ENCODE measurements at regions not wholly inside any gene's neighbourhood (a gene's known extent, or its start where the extent isn't known, plus 50 kb on each side); places are given as distances from the start of the nearest gene placed in this dataset.
A peak's percentile ranks its signal among the peaks of the same experiment; 100 is the strongest.

DNA sequence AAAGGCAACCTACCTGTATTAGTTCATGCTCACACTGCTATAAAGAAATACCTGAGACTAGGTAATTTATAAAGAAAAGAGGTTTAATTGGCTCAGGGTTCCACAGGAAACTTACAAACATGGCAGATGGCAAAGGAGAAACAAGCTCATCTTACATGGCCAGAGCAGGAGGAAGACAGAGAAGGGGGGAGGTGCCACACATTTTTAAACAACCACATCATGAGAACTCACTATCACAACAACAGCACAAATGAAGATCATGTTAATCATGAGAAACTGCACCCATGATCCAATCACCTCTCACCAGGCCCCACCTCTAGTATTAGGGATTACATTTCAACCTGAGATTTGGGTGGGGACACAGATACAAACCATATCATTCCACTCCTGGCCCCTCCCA lies 90.6 kb upstream of the KCTD3 start:
- TF ChIP-seq RFX5 (IDR thresholded peaks at IDR 0.05; ENCODE audit: low read depth, low read length) (no peak), MXI1 (IDR thresholded peaks at IDR 0.05; ENCODE audit: borderline replicate concordance, low read depth, low read length) (no peak), SMC3 (IDR thresholded peaks at IDR 0.05; ENCODE audit: low read depth, low read length) (no peak), CEBPB (IDR thresholded peaks at IDR 0.05; ENCODE audit: low read depth, low read length) (no peak), NFE2L2 (IDR thresholded peaks at IDR 0.05; ENCODE audit: low read depth, low read length) (no peak), FOS (IDR thresholded peaks at IDR 0.05; ENCODE audit: low read depth, low read length) (no peak), CHD1 (IDR thresholded peaks at IDR 0.05; ENCODE audit: low read depth, low read length) (no peak), BHLHE40 (IDR thresholded peaks at IDR 0.05; ENCODE audit: low read depth, low read length) (no peak)
- Histone ChIP-seq H3K9me1 (ENCODE audit: insufficient read depth, low read length) (no peaks in the 10 kb centered on the region), H4K5ac (ENCODE audit: low read depth, low read length) (peak overlapping the region; percentile 59), H2AFZ (replicated peaks; ENCODE audit: low read length, poor library complexity) (no peak overlapping the region), H3K9me3 (ENCODE audit: control insufficient read depth, insufficient read depth, low read length) (peaks cover 7% of the 10 kb centered on the region), H3K18ac (ENCODE audit: low read depth, low read length) (peak overlapping the region; percentile 40; the same call in 1 of the 2 replicates), H3K56ac (ENCODE audit: extremely low read depth, insufficient read depth, low read length) (no peak overlapping the region), H2AK9ac (replicated peaks; ENCODE audit: low read depth, low read length, poor library complexity) (no peak overlapping the region), H3K4me1 (ENCODE audit: control insufficient read depth, insufficient read depth, low read length) (peaks cover 8% of the 10 kb centered on the region), H2BK15ac (ENCODE audit: low read depth, low read length) (no peak overlapping the region; the same call in 2 of the 3 replicates), H4K91ac (ENCODE audit: insufficient read depth, low read depth, low read length) (no peak overlapping the region), H3K14ac (replicated peaks; ENCODE audit: low read depth, low read length) (no peak overlapping the region), H3K27me3 (ENCODE audit: control insufficient read depth, insufficient read depth, low read length) (no peaks in the 10 kb centered on the region; the same call in 1 of the 2 replicates), H3K4me2 (ENCODE audit: low read depth, low read length) (peak overlapping the region; percentile 56; the same call in 1 of the 2 replicates), H2BK20ac (ENCODE audit: low read depth, low read length) (0 out of 2 replicates have a peak overlapping the region, but pooled peaks have one; percentile 1), H3K4ac (ENCODE audit: low read depth, low read length) (peak overlapping the region; percentile 23; the same call in 1 of the 2 replicates), H2BK120ac (ENCODE audit: low read depth, low read length) (peak overlapping the region; percentile 54), H4K20me1 (ENCODE audit: insufficient read depth, low read length) (no peaks in the 10 kb centered on the region), H3K4me3 (ENCODE audit: insufficient read depth, low read depth, low read length) (no peak overlapping the region), H4K8ac (ENCODE audit: low read depth in 2 of 2, low read length in 2 of 2) (peak overlapping the region in 1 of 2 experiments; percentile 20; a peak in 2 of 4 replicates), H2BK5ac (ENCODE audit: low read depth, low read length, poor library complexity, severe bottlenecking) (peak overlapping the region; percentile 68), H3K27ac (ENCODE audit: insufficient read depth, low read length) (no peak overlapping the region), H2AK5ac (ENCODE audit: low read depth, low read length) (0 out of 2 replicates have a peak overlapping the region, but pooled peaks have one; percentile 10), H3K79me1 (ENCODE audit: low read depth in 1 of 2, low read length in 2 of 2) (no peaks in the 10 kb centered on the region), H3K23ac (ENCODE audit: low read depth, low read length) (no peak overlapping the region), H3K9ac (ENCODE audit: low read depth, low read length) (no peak overlapping the region), H3K36me3 (ENCODE audit: control insufficient read depth, insufficient read depth, low read length) (no peaks in the 10 kb centered on the region)
- DNase-seq (peak; percentile 54), ATAC-seq (ENCODE audit: low read depth) (peak; percentile 22)
- ChIA-PET CTCF (interaction anchor here (0.6 kb wide), 1 partner anchor 205 kb away, joined by 3 read pairs; no protein-coding TSS in a partner anchor), POLR2A (ENCODE audit: unreplicated experiment) (no interaction called here)
- intact Hi-C loops (cut with micrococcal nuclease) (no loop called here), in situ Hi-C loops (cut with MboI; ENCODE audit: low sequenced_read_pairs) (no loop called here), dilution Hi-C loops (cut with HindIII; ENCODE audit: low sequenced_read_pairs, unreplicated experiment) (no loop called here)
- no TSS peak for BruUV-seq (replicated peaks)

Data from IMR-90 (cell line).